ENCODE measurements at regions not wholly inside any gene's neighbourhood (a gene's known extent, or its start where the extent isn't known, plus 50 kb on each side); places are given as distances from the start of the nearest gene placed in this dataset.
A peak's percentile ranks its signal among the peaks of the same experiment; 100 is the strongest.
"Not testable (repeated sequence)": the region's sequence is repeated elsewhere in the genome, so short reads cannot be mapped to it uniquely, and the experiment has no call there.

DNA sequence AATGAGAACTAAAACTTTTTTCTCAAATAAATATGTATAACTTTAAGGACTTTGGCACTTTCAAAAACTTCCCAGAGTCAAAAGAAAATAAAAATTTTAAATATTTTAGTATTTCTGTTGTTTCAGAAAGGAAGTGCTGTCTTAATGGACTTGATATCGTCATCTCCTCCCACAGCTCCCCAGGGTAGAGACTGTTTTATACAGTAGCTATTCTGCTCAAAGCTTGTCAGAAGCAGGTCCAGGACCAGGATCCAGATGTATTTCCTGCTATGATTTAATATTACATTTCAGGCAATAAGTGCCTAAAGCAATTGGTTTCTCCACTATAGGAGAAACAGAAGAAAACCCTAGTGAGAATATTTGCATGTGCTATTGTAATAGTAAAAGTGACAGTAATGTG is 218.5 kb upstream of the G2E3 start:
- no peaks in the 10 kb centered on the region for H3K27me3 ChIP-seq (ENCODE audit: insufficient read depth, low read length)
- no peak overlapping the region for H3K27ac ChIP-seq (ENCODE audit: low read depth, low read length)
- 100% methylated on average over 1 of the region's 1 CpG for WGBS
- no peaks in the 10 kb centered on the region for H3K36me3 ChIP-seq (ENCODE audit: insufficient read depth, low read length)
- no peaks in the 10 kb centered on the region for H3K9me3 ChIP-seq (ENCODE audit: insufficient read depth, low read depth, low read length)
- H3K4me1 ChIP-seq (ENCODE audit: insufficient read depth, low read length) = no peaks in the 10 kb centered on the region
- H3K9ac ChIP-seq (ENCODE audit: low read depth, low read length) = no peak overlapping the region
- no peak overlapping the region for H3K4me3 ChIP-seq (ENCODE audit: low read length)

DNA sequence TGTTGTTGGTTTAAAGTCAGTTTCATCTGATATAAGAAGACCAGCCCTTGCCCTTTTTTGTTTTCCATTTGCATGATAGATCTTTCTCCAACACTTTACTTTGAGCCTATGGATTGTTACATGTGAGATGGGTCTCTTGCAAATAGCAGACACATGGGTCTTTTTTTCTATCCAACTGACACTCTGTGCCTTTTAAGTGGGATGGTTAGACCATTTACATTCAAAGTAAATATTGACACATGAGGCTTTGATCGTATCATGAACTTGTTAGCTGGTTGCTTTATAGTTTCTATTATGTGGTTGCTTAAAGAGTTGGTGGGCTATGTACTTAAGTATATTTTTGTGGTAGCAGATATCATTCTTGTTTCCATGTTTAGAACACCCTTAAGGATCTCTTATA is 213.4 kb upstream of the G2E3 start:
- H3K4me1 ChIP-seq (ENCODE audit: insufficient read depth, low read length) = peaks cover 5% of the 10 kb centered on the region; the same call in 1 of the 2 replicates
- WGBS = 91% methylated on average over 1 of the region's 1 CpG
- no peaks in the 10 kb centered on the region for H3K36me3 ChIP-seq (ENCODE audit: insufficient read depth, low read length)
- no peak overlapping the region for H3K9ac ChIP-seq (ENCODE audit: low read depth, low read length)
- H3K27ac ChIP-seq (ENCODE audit: low read depth, low read length) = no peak overlapping the region
- no peaks in the 10 kb centered on the region for H3K9me3 ChIP-seq (ENCODE audit: insufficient read depth, low read depth, low read length)
- H3K4me3 ChIP-seq (ENCODE audit: low read length) = no peak overlapping the region
- H3K27me3 ChIP-seq (ENCODE audit: insufficient read depth, low read length) = no peaks in the 10 kb centered on the region

DNA sequence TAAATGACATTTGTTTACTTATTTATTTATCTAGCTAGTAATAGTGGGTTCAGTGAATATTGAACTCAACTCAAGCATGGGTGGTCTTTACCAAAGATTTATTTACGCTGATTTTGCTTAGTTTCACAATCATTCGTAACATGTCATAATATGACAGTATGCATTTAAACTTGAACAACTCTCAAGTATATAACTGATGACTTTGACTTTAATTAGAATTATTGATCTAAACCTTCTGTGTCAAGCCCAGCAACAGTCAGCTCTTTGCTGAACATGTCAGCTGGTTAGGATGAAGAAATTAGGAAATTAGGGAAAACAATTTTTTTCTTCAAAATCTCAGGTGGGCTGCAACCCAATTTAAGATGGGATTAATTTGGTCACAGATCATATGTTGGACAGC is 210.5 kb upstream of the G2E3 start:
- 94% methylated on average over 2 of the region's 2 CpGs for WGBS
- H3K4me3 ChIP-seq (ENCODE audit: low read length) = no peak overlapping the region
- H3K27me3 ChIP-seq (ENCODE audit: insufficient read depth, low read length) = no peaks in the 10 kb centered on the region
- no peak overlapping the region for H3K27ac ChIP-seq (ENCODE audit: low read depth, low read length)
- H3K9me3 ChIP-seq (ENCODE audit: insufficient read depth, low read depth, low read length) = no peaks in the 10 kb centered on the region
- H3K4me1 ChIP-seq (ENCODE audit: insufficient read depth, low read length) = peaks cover 5% of the 10 kb centered on the region; the same call in 1 of the 2 replicates
- H3K36me3 ChIP-seq (ENCODE audit: insufficient read depth, low read length) = no peaks in the 10 kb centered on the region
- H3K9ac ChIP-seq (ENCODE audit: low read depth, low read length) = no peak overlapping the region

DNA sequence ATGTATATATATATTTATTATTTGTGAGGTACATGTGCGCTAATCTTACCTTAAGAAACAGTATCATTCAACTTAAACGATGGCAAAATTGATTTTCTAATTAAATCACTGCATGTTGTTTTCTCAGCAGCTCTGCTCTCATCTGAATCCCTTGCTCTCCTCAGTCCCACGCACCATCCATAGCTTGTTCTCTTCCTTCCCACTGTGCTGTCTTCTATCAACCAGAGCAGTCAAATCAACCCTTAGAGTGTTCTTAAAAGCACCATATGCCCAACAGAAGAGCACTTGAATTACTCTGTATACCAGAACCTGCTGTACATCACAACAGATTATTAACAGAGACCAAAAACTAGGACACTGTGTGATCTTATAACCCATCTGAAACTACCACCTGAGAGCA is 209.4 kb upstream of the G2E3 start:
- H3K4me3 ChIP-seq (ENCODE audit: low read length) = no peak overlapping the region
- H3K4me1 ChIP-seq (ENCODE audit: insufficient read depth, low read length) = peaks cover 5% of the 10 kb centered on the region; the same call in 1 of the 2 replicates
- no peak overlapping the region for H3K9ac ChIP-seq (ENCODE audit: low read depth, low read length)
- H3K36me3 ChIP-seq (ENCODE audit: insufficient read depth, low read length) = no peaks in the 10 kb centered on the region
- no peaks in the 10 kb centered on the region for H3K9me3 ChIP-seq (ENCODE audit: insufficient read depth, low read depth, low read length)
- no peaks in the 10 kb centered on the region for H3K27me3 ChIP-seq (ENCODE audit: insufficient read depth, low read length)
- 96% methylated on average over 3 of the region's 3 CpGs for WGBS
- no peak overlapping the region for H3K27ac ChIP-seq (ENCODE audit: low read depth, low read length)

DNA sequence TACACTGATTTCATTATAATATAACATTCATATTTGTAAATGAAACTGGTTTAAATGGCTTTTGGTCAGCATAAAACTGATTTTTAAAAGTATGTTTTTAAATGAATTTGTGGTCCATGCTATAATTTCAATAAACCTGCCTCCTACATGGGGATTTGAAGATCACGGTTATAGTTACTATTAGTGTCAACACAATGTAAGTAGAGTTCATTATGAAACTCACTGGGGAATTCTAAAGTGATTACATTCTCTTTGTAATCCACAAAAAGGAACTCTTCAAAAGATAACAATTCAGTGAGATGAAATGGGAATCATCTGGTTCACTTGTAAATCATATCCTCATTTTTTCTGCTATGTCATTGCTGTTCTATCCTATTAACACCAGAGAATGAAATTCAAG is 204.5 kb upstream of the G2E3 start:
- Histone ChIP-seq H3K27ac (ENCODE audit: low read depth, low read length) (no peak overlapping the region), H3K4me3 (ENCODE audit: low read length) (no peak overlapping the region), H3K36me3 (ENCODE audit: insufficient read depth, low read length) (no peaks in the 10 kb centered on the region), H3K9ac (ENCODE audit: low read depth, low read length) (no peak overlapping the region), H3K4me1 (ENCODE audit: insufficient read depth, low read length) (peaks cover 19% of the 10 kb centered on the region), H3K9me3 (ENCODE audit: insufficient read depth, low read depth, low read length) (no peaks in the 10 kb centered on the region), H3K27me3 (ENCODE audit: insufficient read depth, low read length) (no peaks in the 10 kb centered on the region)
- no CpG with 5 or more reads among the region's 1 CpG for WGBS

DNA sequence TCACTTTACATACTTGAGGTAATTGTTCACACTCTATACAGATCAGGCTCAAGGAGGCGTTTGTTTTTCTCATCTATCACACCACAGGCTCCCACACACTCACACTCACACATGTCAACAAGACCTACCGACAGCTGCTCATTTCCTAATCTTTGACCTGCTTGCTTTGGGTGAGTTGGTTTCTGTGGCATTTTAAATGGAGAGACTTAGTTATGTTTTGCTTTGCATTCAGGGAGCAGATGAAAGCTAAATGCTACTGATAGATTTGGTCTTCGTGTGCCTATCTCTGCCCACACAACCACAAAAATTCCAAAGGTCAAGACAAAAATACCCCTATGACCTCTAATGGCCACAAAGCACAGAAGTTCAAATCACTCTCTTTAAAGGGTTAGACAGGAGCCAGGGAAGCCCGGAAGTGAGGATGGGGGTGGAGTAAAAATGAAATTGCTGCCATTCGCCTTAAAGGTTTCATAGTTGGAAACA is 203.5 kb upstream of the G2E3 start:
- no peak overlapping the region for H3K9ac ChIP-seq (ENCODE audit: low read depth, low read length)
- H3K27me3 ChIP-seq (ENCODE audit: insufficient read depth, low read length) = no peaks in the 10 kb centered on the region
- 90% methylated on average over 5 of the region's 5 CpGs for WGBS
- peaks cover 15% of the 10 kb centered on the region for H3K4me1 ChIP-seq (ENCODE audit: insufficient read depth, low read length)
- H3K4me3 ChIP-seq (ENCODE audit: low read length) = no peak overlapping the region
- no peaks in the 10 kb centered on the region for H3K36me3 ChIP-seq (ENCODE audit: insufficient read depth, low read length)
- no peak overlapping the region for H3K27ac ChIP-seq (ENCODE audit: low read depth, low read length)
- H3K9me3 ChIP-seq (ENCODE audit: insufficient read depth, low read depth, low read length) = no peaks in the 10 kb centered on the region

DNA sequence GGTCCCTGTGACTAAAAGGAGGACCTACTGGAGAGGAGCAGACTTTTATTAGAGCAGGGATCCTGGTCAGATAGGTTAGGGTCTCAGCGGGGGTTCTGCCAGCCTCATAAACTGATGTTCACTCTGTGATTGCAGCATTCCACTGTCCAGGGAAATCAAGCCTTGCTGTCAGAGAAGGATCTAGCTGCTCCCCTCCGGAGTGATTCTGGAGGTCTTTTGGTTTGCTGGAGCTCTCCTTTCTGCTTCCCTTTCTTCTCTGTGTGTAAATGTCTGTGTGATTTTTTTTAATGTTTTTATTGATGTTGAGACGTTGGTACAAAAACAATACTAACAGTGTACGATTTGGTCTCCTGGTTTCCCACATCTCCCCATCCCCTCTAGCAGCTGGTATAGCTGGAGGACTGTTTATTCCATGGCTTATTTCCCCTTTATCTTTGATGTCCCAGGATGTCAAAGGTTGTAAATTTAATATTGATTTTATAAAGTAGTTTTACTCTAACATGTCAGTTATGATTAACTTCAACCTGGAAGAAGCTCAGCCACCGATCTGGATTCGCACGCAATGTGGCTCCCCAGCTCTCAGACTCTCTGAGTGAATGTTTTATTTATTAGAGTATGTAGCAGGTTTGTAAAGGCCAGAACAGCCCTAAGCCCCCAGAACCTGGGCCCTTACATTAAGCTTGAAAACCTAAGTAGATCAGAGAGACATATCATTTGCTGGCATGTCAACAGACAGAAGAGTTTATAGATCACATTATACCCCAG is 202.3 kb upstream of the G2E3 start:
- 97% methylated on average over 6 of the region's 7 CpGs for WGBS
- Histone ChIP-seq H3K36me3 (ENCODE audit: insufficient read depth, low read length) (no peaks in the 10 kb centered on the region), H3K9me3 (ENCODE audit: insufficient read depth, low read depth, low read length) (no peaks in the 10 kb centered on the region), H3K27me3 (ENCODE audit: insufficient read depth, low read length) (no peaks in the 10 kb centered on the region), H3K9ac (ENCODE audit: low read depth, low read length) (no peak overlapping the region), H3K4me1 (ENCODE audit: insufficient read depth, low read length) (peaks cover 14% of the 10 kb centered on the region; the same call in 1 of the 2 replicates), H3K27ac (ENCODE audit: low read depth, low read length) (no peak overlapping the region), H3K4me3 (ENCODE audit: low read length) (no peak overlapping the region)

DNA sequence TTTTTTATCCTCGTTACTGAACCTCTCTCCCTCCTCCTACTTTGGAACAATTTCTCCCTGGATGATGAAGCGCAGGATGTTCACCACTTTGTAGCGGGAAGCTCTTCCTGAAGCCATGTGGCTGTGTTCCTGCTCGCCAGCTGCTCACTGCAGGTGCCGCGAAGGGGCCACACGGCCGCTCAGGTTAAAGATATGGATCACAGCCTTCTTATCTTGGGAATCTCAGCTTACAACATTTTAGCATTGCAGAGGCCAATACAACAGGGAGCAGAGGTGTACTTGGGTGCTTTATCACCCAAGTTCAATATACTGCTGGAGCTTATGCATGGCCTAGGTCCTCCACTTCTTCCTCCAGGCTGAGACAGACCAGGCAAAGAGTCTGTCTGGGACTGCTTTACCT is 201.2 kb upstream of the G2E3 start:
- Histone ChIP-seq H3K27ac (ENCODE audit: low read depth, low read length) (no peak overlapping the region), H3K9ac (ENCODE audit: low read depth, low read length) (no peak overlapping the region)
- 95% methylated on average over 8 of the region's 8 CpGs for WGBS

DNA sequence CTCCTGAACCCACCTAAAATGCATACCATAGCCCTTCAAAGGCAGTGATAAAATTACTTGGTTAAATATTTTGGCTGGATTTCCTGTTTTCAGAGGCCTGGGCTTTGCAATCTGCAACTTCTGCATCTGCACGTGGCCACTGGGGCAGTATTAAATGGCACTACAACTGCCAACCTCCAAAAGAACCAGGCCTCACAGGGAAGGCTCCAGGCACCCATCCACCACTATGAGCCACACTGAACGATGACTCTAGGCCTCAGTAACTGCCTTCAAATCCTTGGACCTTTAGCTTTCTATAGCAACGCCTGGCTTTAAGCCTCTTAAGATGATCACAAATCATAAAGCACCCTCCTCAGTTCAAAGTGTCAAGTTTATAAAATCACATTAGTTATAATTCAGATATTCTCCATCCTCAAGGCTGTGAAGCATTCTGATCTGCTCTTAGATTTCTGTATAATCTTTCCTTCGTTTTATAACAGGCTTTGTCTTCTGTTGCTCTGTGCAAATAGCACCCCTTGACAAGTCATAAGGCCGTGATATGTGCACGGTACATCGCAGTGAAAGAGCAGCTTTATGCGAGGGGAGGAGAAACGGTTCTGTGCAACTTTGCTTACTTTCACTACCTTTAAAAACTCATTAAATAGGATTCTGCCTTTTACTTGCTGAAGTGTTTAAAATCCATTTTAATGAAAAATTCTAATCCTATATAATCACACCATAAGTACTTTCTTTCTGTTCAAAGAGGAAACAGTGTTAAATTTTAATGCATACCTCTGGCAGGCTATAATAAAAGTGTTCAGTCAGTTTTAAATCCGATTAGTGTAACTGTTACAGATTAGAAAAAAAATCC is 196.4 kb upstream of the G2E3 start:
- WGBS = 93% methylated on average over 9 of the region's 10 CpGs
- H3K9ac ChIP-seq (ENCODE audit: low read depth, low read length) = no peak overlapping the region
- H3K27me3 ChIP-seq (ENCODE audit: insufficient read depth, low read length) = no peaks in the 10 kb centered on the region
- H3K9me3 ChIP-seq (ENCODE audit: insufficient read depth, low read depth, low read length) = no peaks in the 10 kb centered on the region
- no peak overlapping the region for H3K27ac ChIP-seq (ENCODE audit: low read depth, low read length)
- no peaks in the 10 kb centered on the region for H3K36me3 ChIP-seq (ENCODE audit: insufficient read depth, low read length)
- H3K4me3 ChIP-seq (ENCODE audit: low read length) = no peak overlapping the region
- H3K4me1 ChIP-seq (ENCODE audit: insufficient read depth, low read length) = no peaks in the 10 kb centered on the region

More for the DNA sequence above, 201.2 kb upstream of the G2E3 start:
- H3K4me3 ChIP-seq (ENCODE audit: low read length) = no peak overlapping the region
- no peaks in the 10 kb centered on the region for H3K36me3 ChIP-seq (ENCODE audit: insufficient read depth, low read length)
- peaks cover 14% of the 10 kb centered on the region; the same call in 1 of the 2 replicates for H3K4me1 ChIP-seq (ENCODE audit: insufficient read depth, low read length)
- no peaks in the 10 kb centered on the region for H3K9me3 ChIP-seq (ENCODE audit: insufficient read depth, low read depth, low read length)
- no peaks in the 10 kb centered on the region for H3K27me3 ChIP-seq (ENCODE audit: insufficient read depth, low read length)

DNA sequence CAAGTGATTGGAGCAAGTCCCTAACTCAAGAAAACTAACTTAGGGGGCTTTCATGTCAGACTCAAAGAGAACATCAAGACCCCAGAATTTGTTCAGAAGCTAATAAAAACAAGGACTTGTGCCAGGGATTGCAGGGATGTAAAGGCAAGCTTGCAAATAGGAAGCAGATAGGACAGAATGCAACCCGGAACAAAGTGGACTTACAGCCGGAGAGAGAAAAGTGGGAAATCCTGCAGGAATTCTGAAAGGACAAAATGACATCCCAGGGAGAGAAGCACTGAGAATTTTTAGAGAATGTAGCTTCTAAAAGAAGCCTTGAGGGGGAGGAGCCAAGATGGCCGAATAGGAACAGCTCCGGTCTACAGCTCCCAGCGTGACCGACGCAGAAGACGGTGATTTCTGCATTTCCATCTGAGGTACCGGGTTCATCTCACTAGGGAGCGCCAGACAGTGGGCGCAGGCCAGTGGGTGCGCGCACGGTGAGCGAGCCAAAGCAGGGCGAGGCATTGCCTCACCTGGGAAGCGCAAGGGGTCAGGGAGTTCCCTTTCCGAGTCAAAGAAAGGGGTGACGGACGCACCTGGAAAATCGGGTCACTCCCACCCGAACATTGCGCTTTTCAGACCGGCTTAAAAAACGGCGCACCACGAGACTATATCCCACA is 195.6 kb upstream of the G2E3 start:
- not testable (repeated sequence) for H3K9me3 ChIP-seq (ENCODE audit: insufficient read depth, low read depth, low read length); H3K36me3 ChIP-seq (ENCODE audit: insufficient read depth, low read length); H3K27me3 ChIP-seq (ENCODE audit: insufficient read depth, low read length); H3K27ac ChIP-seq (ENCODE audit: low read depth, low read length); H3K4me1 ChIP-seq (ENCODE audit: insufficient read depth, low read length)
- Histone ChIP-seq H3K9ac (ENCODE audit: low read depth, low read length) (peak overlapping the region; percentile 47; the same call in 1 of the 2 replicates), H3K4me3 (ENCODE audit: low read length) (peak overlapping the region; percentile 37)
- 66% methylated on average over 15 of the region's 27 CpGs for WGBS
